ENCODE measurements at regions not wholly inside any gene's neighbourhood (a gene's known extent, or its start where the extent isn't known, plus 50 kb on each side); places are given as distances from the start of the nearest gene placed in this dataset.

DNA sequence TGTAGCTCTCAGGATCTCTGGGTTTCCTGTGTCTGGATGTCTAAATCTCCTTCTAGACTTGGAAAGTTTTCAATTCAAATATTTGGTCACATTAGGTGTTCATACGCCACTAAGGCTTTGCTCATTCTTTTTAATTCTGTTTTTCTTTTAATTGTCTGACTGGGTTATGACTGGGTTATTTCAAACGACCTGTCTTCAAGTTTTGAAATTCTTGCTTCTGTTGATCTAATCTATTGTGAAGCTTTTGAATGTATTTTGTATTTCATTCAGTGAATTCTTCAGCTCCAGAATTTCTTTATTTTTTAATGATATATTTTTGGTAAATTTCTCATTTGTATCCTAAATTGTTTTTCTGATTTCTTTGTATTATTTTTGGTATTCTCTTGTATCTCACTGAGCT is 81.0 kb upstream of the PCDH10 start:
- TF ChIP-seq, protein P1, sequence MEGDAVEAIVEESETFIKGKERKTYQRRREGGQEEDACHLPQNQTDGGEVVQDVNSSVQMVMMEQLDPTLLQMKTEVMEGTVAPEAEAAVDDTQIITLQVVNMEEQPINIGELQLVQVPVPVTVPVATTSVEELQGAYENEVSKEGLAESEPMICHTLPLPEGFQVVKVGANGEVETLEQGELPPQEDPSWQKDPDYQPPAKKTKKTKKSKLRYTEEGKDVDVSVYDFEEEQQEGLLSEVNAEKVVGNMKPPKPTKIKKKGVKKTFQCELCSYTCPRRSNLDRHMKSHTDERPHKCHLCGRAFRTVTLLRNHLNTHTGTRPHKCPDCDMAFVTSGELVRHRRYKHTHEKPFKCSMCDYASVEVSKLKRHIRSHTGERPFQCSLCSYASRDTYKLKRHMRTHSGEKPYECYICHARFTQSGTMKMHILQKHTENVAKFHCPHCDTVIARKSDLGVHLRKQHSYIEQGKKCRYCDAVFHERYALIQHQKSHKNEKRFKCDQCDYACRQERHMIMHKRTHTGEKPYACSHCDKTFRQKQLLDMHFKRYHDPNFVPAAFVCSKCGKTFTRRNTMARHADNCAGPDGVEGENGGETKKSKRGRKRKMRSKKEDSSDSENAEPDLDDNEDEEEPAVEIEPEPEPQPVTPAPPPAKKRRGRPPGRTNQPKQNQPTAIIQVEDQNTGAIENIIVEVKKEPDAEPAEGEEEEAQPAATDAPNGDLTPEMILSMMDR (IDR thresholded peaks at IDR 0.05; ENCODE audit: low read length): no peak
- TF ChIP-seq EZH2 (IDR thresholded peaks at IDR 0.05; ENCODE audit: borderline replicate concordance, low read length): no peak
